Astrocyte of the spinal cord (primary cell): ENCODE measurements at regions not wholly inside any gene's neighbourhood (a gene's known extent, or its start where the extent isn't known, plus 50 kb on each side); places are given as distances from the start of the nearest gene placed in this dataset.

ENCODE experiments used
- DNase-seq: peaks from one replicate; pipeline ENCODE4 v3.0.0; 2011; ENCODE audit warnings: low read depth, low spot score
- H3K4me3 ChIP-seq: 2 replicates; pipeline ENCODE4 v1.5.1; 2011; ENCODE audit warnings: low read depth, mild to moderate bottlenecking, low read length, moderate library complexity
- in situ Hi-C: cut with HindIII; loops from 2 replicates; pipeline ENCODE4 v1.10.0; 2017; ENCODE audit warnings: low sequenced_read_pairs
- TF ChIP-seq, protein P1 (sequence below): IDR thresholded peaks from 2 replicates; pipeline ENCODE4 v1.5.1; 2012; ENCODE audit warnings: low read depth, mild to moderate bottlenecking, low read length, inconsistent platforms

DNA sequence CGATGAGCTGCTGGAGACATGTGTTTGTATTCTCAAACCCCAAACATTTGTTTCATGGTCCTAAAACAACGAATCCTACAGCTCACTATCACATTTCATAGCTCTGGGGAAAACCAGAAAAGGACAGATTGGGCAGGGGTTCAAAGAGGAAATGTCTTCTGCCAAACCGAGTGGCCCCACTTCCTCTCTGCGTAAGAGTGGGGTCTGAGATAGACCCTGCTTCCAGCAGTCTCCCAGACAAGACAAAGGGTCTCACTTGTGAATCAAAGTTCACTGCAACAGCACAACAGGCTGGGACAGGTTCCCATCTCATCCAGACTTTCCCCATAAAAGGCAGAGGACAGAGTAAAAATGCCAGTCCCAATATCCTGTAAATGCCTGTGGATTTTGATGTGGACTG, 276.2 kb upstream of the SLC24A2 start:
- in situ Hi-C loops: no loop called here
- no peak for DNase-seq
- H3K4me3 ChIP-seq: no peak overlapping the region
- TF ChIP-seq, protein P1, sequence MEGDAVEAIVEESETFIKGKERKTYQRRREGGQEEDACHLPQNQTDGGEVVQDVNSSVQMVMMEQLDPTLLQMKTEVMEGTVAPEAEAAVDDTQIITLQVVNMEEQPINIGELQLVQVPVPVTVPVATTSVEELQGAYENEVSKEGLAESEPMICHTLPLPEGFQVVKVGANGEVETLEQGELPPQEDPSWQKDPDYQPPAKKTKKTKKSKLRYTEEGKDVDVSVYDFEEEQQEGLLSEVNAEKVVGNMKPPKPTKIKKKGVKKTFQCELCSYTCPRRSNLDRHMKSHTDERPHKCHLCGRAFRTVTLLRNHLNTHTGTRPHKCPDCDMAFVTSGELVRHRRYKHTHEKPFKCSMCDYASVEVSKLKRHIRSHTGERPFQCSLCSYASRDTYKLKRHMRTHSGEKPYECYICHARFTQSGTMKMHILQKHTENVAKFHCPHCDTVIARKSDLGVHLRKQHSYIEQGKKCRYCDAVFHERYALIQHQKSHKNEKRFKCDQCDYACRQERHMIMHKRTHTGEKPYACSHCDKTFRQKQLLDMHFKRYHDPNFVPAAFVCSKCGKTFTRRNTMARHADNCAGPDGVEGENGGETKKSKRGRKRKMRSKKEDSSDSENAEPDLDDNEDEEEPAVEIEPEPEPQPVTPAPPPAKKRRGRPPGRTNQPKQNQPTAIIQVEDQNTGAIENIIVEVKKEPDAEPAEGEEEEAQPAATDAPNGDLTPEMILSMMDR: no peak

DNA sequence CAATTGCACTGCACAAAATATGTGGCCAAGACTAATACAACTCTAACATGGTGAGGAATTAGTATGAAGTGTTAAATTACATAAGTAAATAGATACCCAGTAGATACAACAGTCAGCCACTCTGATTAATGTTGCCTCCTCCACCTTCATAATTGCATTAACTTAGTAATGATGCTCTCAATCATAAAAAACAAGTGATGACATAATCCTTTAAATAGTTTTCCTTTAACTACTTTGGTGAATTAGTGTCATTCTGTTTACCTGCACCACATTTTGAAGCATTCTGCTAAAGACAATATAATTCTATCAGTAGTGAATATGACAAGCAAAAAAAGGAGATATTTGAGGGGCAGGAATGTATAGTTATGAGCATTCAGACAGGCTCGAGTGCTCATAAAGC, 265.9 kb upstream of the SLC24A2 start:
- TF ChIP-seq, protein P1: no peak
- no peak for DNase-seq
- in situ Hi-C loops: no loop called here
- no peak overlapping the region for H3K4me3 ChIP-seq

DNA sequence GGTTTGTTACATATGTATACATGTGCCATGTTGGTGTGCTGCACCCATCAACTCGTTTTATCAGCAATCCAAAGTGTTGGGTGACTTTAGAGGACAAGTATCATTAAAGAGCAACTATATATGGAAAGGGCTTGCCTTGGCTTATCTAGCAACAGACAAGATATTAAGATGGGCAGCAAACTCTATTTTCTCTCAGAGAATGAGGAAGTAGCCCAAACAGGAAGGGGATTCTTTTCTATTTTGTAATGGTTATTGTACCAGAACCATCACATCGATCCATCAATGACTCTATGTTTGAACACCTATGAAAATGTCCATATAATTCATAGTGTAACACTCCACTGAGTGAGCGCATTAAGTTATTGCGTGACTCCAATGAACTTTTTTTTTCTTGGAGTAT, 260.1 kb upstream of the SLC24A2 start:
- TF ChIP-seq, protein P1: no peak
- H3K4me3 ChIP-seq: no peak overlapping the region
- DNase-seq: no peak
- in situ Hi-C loops: no loop called here

DNA sequence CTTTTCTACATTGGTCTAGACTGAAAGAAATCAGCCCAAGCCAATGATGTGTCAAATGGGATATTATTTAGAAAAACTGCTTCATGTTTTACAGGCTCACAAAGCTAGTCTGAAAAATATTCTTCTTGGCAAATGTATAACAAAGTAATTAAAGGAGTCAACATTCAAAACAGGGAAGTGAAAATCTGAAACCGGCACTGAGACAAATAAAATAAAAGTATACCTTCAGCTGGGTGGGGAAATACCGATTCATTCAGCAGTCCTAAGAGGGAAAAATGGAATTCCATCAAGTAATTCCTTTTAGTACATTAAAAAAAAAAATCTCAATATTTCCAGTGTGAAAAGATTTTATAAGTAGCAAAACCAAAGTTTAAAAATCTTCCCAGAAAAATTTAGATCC, 259.6 kb upstream of the SLC24A2 start:
- TF ChIP-seq, protein P1: no peak
- no peak for DNase-seq
- in situ Hi-C loops: no loop called here
- no peak overlapping the region for H3K4me3 ChIP-seq

DNA sequence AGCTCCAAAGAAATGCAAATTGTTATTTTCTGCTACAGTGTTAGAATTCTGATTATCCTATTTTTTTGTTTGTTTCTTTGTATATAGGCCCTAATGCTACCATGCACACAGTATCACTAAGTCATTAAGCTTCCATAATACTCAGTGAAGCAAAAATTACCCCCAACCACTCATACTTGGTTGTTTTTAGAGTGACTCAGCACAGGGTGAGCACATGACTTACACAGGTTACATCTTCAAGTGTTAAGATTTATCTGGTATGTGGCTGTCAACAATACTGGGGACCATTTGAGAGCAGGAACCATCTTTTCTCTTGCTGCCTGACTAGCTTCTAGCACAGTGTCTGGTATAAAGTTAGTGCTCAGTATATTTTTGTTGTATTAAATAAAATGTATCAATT, 255.8 kb upstream of the SLC24A2 start:
- peak; percentile 42 for DNase-seq
- TF ChIP-seq, protein P1: no peak
- H3K4me3 ChIP-seq: no peak overlapping the region
- in situ Hi-C loops: no loop called here

DNA sequence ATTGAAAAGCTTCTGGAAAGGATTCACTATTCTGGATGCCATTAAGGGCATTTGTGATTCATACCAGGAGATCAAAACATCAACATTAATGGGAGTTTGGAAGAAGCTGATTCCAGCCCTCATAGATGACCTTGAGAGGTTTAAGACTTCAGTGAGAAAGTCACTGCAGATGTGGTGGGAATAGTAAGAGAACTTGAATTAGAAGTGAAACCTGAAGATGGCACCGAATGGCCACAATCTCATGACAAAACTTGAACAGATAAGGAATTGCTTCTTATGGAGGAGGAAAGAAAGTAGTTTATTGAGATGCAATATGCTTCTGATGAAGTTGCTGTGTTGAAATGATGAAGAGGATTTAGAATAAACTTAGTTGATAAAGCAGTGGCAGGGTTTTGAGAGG, 254.6 kb upstream of the SLC24A2 start:
- DNase-seq: no peak
- in situ Hi-C loops: no loop called here
- TF ChIP-seq, protein P1: no peak
- no peak overlapping the region for H3K4me3 ChIP-seq

DNA sequence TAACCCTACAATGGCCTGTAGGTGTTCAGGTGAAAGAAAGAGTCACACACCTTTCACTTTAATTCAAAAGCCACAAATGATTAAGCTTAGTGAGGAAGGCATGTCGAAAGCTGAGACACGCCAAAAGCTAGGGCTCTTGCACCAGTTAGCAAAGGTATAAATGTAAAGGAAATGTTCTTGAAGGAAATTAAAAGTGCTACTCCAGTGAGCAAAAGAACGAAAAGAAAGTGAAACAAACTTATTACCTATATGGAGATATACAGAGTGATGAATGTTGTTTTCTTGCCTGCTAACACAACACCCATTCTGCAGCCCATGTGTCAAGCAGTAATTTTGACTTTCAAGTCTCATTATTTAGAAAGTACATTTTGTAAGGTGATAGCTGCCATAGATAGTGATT, 254.2 kb upstream of the SLC24A2 start:
- TF ChIP-seq, protein P1: no peak
- no peak overlapping the region for H3K4me3 ChIP-seq
- no peak for DNase-seq
- in situ Hi-C loops: no loop called here
